A549 (cell line): ENCODE measurements at regions not wholly inside any gene's neighbourhood (a gene's known extent, or its start where the extent isn't known, plus 50 kb on each side); places are given as distances from the start of the nearest gene placed in this dataset.
"Not testable (repeated sequence)": the region's sequence is repeated elsewhere in the genome, so short reads cannot be mapped to it uniquely, and the experiment has no call there.

Experiments
- CTCF ChIP-seq: fragments of >200 bp; sonication (Bioruptor Twin); formaldehyde crosslinking; IDR thresholded peaks from 3 replicates; pipeline ENCODE4 v1.5.1; 2016
- ELK1 ChIP-seq: fragments of 150-350 bp; IDR thresholded peaks from 2 replicates; pipeline ENCODE4 v1.6.1; 2014; ENCODE audit warnings: low read depth, mild to moderate bottlenecking, low read length
- HEYL ChIP-seq: fragments of 250-450 bp; sonication (Bioruptor Pico); IDR thresholded peaks from 2 replicates; pipeline ENCODE4 v1.8.0; 2021; ENCODE audit warnings: mild to moderate bottlenecking, moderate library complexity
- POLR2A ChIP-seq: IDR thresholded peaks from 2 replicates; pipeline ENCODE4 v1.6.1; 2012; ENCODE audit warnings: mild to moderate bottlenecking, low read length
- RAD21 ChIP-seq, 2 experiments: fragments of >200 bp in 1 of 2; sonication (Bioruptor Twin) in 1 of 2; formaldehyde crosslinking in 1 of 2; IDR thresholded peaks in 1 of 2; conservative IDR thresholded peaks in 1 of 2; 2 replicates in 1 of 2; 3 replicates in 1 of 2; pipeline ENCODE4 v1.6.1; 2012 to 2018; ENCODE audit warnings: inconsistent platforms in 1 of 2
- ZNF302 ChIP-seq: fragments of 250-450 bp; sonication (Bioruptor Pico); IDR thresholded peaks from 2 replicates; pipeline ENCODE4 v1.9.0; 2021; ENCODE audit warnings: inconsistent platforms, mild to moderate bottlenecking, moderate library complexity

- not testable (repeated sequence) for TF ChIP-seq ZNF302 (CRISPR knock-in tag); CTCF; HEYL (CRISPR knock-in tag); ELK1; POLR2A; RAD21 (conservative IDR thresholded peaks at IDR 0.05 in 1 of 2, IDR thresholded peaks at IDR 0.05 in 1 of 2)
Measured at GRCh38 chr9:67711429-67711828, 147.3 kb upstream of the ANKRD20A1 start.
